ENCODE measurements at regions not wholly inside any gene's neighbourhood (a gene's known extent, or its start where the extent isn't known, plus 50 kb on each side); places are given as distances from the start of the nearest gene placed in this dataset.

GRCh38 chr4:123966990-123967769 lies 570.6 kb downstream of the SPRY1 start:
- TF ChIP-seq CTCF (conservative IDR thresholded peaks at IDR 0.05) (no peak), ZFX (IDR thresholded peaks at IDR 0.05) (no peak)
